ENCODE measurements at regions not wholly inside any gene's neighbourhood (a gene's known extent, or its start where the extent isn't known, plus 50 kb on each side); places are given as distances from the start of the nearest gene placed in this dataset.

DNA sequence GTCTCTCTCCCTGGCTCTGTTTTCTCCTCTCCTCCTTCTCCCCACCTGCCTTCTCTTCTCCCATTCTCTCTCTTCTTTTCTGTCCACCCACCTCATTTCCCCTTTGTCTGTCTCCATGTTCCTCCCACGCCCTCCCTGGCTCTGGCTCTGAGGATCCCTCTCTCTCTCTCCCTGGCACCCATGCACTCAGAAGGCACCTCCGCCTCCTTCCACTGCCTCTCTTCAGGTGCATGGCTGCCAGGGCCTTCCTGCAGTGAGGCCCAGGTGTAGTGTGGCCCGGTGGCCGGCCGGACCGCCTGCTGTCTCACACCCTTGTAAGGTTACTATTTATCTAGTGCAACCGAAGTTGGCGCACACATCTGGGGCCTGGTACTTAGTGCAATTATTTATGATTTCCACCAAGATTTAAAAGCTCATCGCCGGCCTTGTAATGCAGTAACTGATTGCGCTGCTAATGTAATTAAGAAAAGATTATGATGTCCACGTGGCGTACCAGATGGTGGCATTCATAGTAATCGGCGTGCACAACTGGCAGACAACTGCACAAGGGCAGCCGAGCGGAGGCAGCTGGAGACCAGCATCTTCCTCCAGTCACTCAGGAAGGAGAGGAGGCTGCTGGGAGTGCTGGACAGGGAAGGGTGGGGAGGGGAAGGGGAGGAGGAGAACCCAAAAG lies 50.4 kb upstream of the MVB12B start:
- no peaks in the 10 kb centered on the region for H3K79me2 ChIP-seq (replicated peaks; ENCODE audit: insufficient read depth)
- peaks cover 6% of the 10 kb centered on the region; the same call in 1 of the 2 replicates for H3K4me1 ChIP-seq (ENCODE audit: insufficient read depth)
- Mint-ChIP-seq H3K27ac (no peak overlapping the region), H3K4me3 (no peak overlapping the region), H3K36me3 (ENCODE audit: low read depth) (no peaks in the 10 kb centered on the region), H3K4me1 (peaks cover 10% of the 10 kb centered on the region), H3K9me3 (no peaks in the 10 kb centered on the region), H3K27me3 (ENCODE audit: insufficient read depth, low read depth, poor library complexity) (peaks cover 8% of the 10 kb centered on the region)
- no peaks in the 10 kb centered on the region for H3K36me3 ChIP-seq (ENCODE audit: insufficient read depth)
- no peaks in the 10 kb centered on the region for H3K9me2 ChIP-seq (ENCODE audit: insufficient read depth)
- DNase-seq (ENCODE audit: low spot score) (no peak), ATAC-seq (no peak)
- H2AFZ ChIP-seq, result peak overlapping the region; percentile 95
- H3K27me3 ChIP-seq (ENCODE audit: insufficient read depth), result no peaks in the 10 kb centered on the region
- no peaks in the 10 kb centered on the region for H4K20me1 ChIP-seq (replicated peaks; ENCODE audit: insufficient read depth)
- TF ChIP-seq CREB1 (CRISPR knock-in tag; IDR thresholded peaks at IDR 0.05; ENCODE audit: low read depth), result no peak
- no peak for TF ChIP-seq NANOG (IDR thresholded peaks at IDR 0.05; ENCODE audit: borderline replicate concordance)
- TF ChIP-seq, protein P1, sequence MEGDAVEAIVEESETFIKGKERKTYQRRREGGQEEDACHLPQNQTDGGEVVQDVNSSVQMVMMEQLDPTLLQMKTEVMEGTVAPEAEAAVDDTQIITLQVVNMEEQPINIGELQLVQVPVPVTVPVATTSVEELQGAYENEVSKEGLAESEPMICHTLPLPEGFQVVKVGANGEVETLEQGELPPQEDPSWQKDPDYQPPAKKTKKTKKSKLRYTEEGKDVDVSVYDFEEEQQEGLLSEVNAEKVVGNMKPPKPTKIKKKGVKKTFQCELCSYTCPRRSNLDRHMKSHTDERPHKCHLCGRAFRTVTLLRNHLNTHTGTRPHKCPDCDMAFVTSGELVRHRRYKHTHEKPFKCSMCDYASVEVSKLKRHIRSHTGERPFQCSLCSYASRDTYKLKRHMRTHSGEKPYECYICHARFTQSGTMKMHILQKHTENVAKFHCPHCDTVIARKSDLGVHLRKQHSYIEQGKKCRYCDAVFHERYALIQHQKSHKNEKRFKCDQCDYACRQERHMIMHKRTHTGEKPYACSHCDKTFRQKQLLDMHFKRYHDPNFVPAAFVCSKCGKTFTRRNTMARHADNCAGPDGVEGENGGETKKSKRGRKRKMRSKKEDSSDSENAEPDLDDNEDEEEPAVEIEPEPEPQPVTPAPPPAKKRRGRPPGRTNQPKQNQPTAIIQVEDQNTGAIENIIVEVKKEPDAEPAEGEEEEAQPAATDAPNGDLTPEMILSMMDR (conservative IDR thresholded peaks at IDR 0.05; ENCODE audit: low read depth in 2 of 2), result no peak
- TF ChIP-seq EZH2 (IDR thresholded peaks at IDR 0.05; ENCODE audit: low read depth, unreplicated experiment), result no peak
- TF ChIP-seq ZNF331 (CRISPR knock-in tag; IDR thresholded peaks at IDR 0.05; ENCODE audit: low read depth), result no peak
- no peak for TF ChIP-seq ZNF114 (CRISPR knock-in tag; IDR thresholded peaks at IDR 0.05)
- no peak for TF ChIP-seq EZH2phosphoT487 (IDR thresholded peaks at IDR 0.05; ENCODE audit: unreplicated experiment)
- TF ChIP-seq, protein P2, sequence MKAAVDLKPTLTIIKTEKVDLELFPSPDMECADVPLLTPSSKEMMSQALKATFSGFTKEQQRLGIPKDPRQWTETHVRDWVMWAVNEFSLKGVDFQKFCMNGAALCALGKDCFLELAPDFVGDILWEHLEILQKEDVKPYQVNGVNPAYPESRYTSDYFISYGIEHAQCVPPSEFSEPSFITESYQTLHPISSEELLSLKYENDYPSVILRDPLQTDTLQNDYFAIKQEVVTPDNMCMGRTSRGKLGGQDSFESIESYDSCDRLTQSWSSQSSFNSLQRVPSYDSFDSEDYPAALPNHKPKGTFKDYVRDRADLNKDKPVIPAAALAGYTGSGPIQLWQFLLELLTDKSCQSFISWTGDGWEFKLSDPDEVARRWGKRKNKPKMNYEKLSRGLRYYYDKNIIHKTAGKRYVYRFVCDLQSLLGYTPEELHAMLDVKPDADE (IDR thresholded peaks at IDR 0.05), result no peak
- TF ChIP-seq JUNB (IDR thresholded peaks at IDR 0.05; ENCODE audit: unreplicated experiment), result no peak
- TF ChIP-seq, protein P3, sequence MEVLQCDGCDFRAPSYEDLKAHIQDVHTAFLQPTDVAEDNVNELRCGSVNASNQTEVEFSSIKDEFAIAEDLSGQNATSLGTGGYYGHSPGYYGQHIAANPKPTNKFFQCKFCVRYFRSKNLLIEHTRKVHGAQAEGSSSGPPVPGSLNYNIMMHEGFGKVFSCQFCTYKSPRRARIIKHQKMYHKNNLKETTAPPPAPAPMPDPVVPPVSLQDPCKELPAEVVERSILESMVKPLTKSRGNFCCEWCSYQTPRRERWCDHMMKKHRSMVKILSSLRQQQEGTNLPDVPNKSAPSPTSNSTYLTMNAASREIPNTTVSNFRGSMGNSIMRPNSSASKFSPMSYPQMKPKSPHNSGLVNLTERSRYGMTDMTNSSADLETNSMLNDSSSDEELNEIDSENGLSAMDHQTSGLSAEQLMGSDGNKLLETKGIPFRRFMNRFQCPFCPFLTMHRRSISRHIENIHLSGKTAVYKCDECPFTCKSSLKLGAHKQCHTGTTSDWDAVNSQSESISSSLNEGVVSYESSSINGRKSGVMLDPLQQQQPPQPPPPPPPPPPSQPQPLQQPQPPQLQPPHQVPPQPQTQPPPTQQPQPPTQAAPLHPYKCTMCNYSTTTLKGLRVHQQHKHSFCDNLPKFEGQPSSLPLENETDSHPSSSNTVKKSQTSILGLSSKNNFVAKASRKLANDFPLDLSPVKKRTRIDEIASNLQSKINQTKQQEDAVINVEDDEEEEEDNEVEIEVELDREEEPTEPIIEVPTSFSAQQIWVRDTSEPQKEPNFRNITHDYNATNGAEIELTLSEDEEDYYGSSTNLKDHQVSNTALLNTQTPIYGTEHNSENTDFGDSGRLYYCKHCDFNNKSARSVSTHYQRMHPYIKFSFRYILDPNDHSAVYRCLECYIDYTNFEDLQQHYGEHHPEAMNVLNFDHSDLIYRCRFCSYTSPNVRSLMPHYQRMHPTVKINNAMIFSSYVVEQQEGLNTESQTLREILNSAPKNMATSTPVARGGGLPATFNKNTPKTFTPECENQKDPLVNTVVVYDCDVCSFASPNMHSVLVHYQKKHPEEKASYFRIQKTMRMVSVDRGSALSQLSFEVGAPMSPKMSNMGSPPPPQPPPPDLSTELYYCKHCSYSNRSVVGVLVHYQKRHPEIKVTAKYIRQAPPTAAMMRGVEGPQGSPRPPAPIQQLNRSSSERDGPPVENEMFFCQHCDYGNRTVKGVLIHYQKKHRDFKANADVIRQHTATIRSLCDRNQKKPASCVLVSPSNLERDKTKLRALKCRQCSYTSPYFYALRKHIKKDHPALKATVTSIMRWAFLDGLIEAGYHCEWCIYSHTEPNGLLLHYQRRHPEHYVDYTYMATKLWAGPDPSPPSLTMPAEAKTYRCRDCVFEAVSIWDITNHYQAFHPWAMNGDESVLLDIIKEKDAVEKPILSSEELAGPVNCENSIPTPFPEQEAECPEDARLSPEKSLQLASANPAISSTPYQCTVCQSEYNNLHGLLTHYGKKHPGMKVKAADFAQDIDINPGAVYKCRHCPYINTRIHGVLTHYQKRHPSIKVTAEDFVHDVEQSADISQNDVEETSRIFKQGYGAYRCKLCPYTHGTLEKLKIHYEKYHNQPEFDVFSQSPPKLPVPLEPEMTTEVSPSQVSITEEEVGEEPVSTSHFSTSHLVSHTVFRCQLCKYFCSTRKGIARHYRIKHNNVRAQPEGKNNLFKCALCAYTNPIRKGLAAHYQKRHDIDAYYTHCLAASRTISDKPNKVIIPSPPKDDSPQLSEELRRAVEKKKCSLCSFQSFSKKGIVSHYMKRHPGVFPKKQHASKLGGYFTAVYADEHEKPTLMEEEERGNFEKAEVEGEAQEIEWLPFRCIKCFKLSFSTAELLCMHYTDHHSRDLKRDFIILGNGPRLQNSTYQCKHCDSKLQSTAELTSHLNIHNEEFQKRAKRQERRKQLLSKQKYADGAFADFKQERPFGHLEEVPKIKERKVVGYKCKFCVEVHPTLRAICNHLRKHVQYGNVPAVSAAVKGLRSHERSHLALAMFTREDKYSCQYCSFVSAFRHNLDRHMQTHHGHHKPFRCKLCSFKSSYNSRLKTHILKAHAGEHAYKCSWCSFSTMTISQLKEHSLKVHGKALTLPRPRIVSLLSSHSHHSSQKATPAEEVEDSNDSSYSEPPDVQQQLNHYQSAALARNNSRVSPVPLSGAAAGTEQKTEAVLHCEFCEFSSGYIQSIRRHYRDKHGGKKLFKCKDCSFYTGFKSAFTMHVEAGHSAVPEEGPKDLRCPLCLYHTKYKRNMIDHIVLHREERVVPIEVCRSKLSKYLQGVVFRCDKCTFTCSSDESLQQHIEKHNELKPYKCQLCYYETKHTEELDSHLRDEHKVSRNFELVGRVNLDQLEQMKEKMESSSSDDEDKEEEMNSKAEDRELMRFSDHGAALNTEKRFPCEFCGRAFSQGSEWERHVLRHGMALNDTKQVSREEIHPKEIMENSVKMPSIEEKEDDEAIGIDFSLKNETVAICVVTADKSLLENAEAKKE (CRISPR knock-in tag; IDR thresholded peaks at IDR 0.05), result no peak
- TF ChIP-seq STAT1 (IDR thresholded peaks at IDR 0.05; ENCODE audit: unreplicated experiment), result no peak
- TF ChIP-seq, protein P4, sequence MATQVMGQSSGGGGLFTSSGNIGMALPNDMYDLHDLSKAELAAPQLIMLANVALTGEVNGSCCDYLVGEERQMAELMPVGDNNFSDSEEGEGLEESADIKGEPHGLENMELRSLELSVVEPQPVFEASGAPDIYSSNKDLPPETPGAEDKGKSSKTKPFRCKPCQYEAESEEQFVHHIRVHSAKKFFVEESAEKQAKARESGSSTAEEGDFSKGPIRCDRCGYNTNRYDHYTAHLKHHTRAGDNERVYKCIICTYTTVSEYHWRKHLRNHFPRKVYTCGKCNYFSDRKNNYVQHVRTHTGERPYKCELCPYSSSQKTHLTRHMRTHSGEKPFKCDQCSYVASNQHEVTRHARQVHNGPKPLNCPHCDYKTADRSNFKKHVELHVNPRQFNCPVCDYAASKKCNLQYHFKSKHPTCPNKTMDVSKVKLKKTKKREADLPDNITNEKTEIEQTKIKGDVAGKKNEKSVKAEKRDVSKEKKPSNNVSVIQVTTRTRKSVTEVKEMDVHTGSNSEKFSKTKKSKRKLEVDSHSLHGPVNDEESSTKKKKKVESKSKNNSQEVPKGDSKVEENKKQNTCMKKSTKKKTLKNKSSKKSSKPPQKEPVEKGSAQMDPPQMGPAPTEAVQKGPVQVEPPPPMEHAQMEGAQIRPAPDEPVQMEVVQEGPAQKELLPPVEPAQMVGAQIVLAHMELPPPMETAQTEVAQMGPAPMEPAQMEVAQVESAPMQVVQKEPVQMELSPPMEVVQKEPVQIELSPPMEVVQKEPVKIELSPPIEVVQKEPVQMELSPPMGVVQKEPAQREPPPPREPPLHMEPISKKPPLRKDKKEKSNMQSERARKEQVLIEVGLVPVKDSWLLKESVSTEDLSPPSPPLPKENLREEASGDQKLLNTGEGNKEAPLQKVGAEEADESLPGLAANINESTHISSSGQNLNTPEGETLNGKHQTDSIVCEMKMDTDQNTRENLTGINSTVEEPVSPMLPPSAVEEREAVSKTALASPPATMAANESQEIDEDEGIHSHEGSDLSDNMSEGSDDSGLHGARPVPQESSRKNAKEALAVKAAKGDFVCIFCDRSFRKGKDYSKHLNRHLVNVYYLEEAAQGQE (IDR thresholded peaks at IDR 0.05; ENCODE audit: unreplicated experiment), result no peak
- TF ChIP-seq POLR2AphosphoS5 (IDR thresholded peaks at IDR 0.05; ENCODE audit: low read depth), result no peak
- H3F3A ChIP-seq (replicated peaks; ENCODE audit: low read depth), result no peaks in the 10 kb centered on the region
- no peak overlapping the region for H3K4me3 ChIP-seq
- H3K4me2 ChIP-seq, result no peak overlapping the region
- H3K27ac ChIP-seq (ENCODE audit: low read depth), result no peak overlapping the region

Data from GM23338 (cell line).